ENCODE measurements at regions not wholly inside any gene's neighbourhood (a gene's known extent, or its start where the extent isn't known, plus 50 kb on each side); places are given as distances from the start of the nearest gene placed in this dataset.
"Not testable (repeated sequence)": the region's sequence is repeated elsewhere in the genome, so short reads cannot be mapped to it uniquely, and the experiment has no call there.

- DNase-seq (ENCODE audit: low read depth) = no peak
These were observed 158.8 kb downstream of the IL20RB start for GRCh38 chr3:137116619-137117018.

GRCh38 chr3:137121704-137122314, 164.0 kb downstream of the IL20RB start:
- DNase-seq (ENCODE audit: low read depth) = peak; percentile 48

GRCh38 chr3:137131081-137131480, 173.3 kb downstream of the IL20RB start:
- DNase-seq (ENCODE audit: low read depth) = no peak

GRCh38 chr3:137134431-137134830, 176.6 kb downstream of the IL20RB start:
- no peak for DNase-seq (ENCODE audit: low read depth)

- no peak for DNase-seq (ENCODE audit: low read depth)
These were observed 190.6 kb downstream of the IL20RB start for GRCh38 chr3:137148406-137148805.

GRCh38 chr3:137148917-137149316, 191.1 kb downstream of the IL20RB start:
- no peak for DNase-seq (ENCODE audit: low read depth)

- no peak for DNase-seq (ENCODE audit: low read depth)
These were observed 193.0 kb downstream of the IL20RB start for GRCh38 chr3:137150825-137151224.

GRCh38 chr3:137153046-137153445, 195.3 kb downstream of the IL20RB start:
- not testable (repeated sequence) for DNase-seq (ENCODE audit: low read depth)

GRCh38 chr3:137163241-137163871, 205.6 kb downstream of the IL20RB start:
- no peak for DNase-seq (ENCODE audit: low read depth)

- DNase-seq (ENCODE audit: low read depth) = no peak
These were observed 206.2 kb downstream of the IL20RB start for GRCh38 chr3:137163958-137164357.

- DNase-seq (ENCODE audit: low read depth) = peak; percentile 82
These were observed 207.5 kb downstream of the IL20RB start for GRCh38 chr3:137165117-137165806.

GRCh38 chr3:137171834-137172603, 214.2 kb downstream of the IL20RB start:
- no peak for DNase-seq (ENCODE audit: low read depth)

GRCh38 chr3:137172728-137173127, 214.9 kb downstream of the IL20RB start:
- no peak for DNase-seq (ENCODE audit: low read depth)

- no peak for DNase-seq (ENCODE audit: low read depth)
These were observed 216.7 kb downstream of the IL20RB start for GRCh38 chr3:137174514-137174913.

- DNase-seq (ENCODE audit: low read depth) = no peak
These were observed 222.4 kb downstream of the IL20RB start for GRCh38 chr3:137180220-137180619.

GRCh38 chr3:137191133-137191923, 233.5 kb downstream of the IL20RB start:
- no peak for DNase-seq (ENCODE audit: low read depth)

GRCh38 chr3:137191951-137192350, 234.2 kb downstream of the IL20RB start:
- no peak for DNase-seq (ENCODE audit: low read depth)

- no peak for DNase-seq (ENCODE audit: low read depth)
These were observed 236.5 kb downstream of the IL20RB start for GRCh38 chr3:137194301-137194700.

GRCh38 chr3:137198374-137198773, 240.6 kb downstream of the IL20RB start:
- not testable (repeated sequence) for DNase-seq (ENCODE audit: low read depth)

GRCh38 chr3:137199678-137200077, 241.9 kb downstream of the IL20RB start:
- no peak for DNase-seq (ENCODE audit: low read depth)

- DNase-seq (ENCODE audit: low read depth) = no peak
These were observed 243.3 kb downstream of the IL20RB start for GRCh38 chr3:137201066-137201465.

- DNase-seq (ENCODE audit: low read depth) = no peak
These were observed 245.2 kb downstream of the IL20RB start for GRCh38 chr3:137202941-137203340.

Measured in M059J (cell line).